Medulla oblongata (tissue), 1 donor: ENCODE measurements at regions not wholly inside any gene's neighbourhood (a gene's known extent, or its start where the extent isn't known, plus 50 kb on each side); places are given as distances from the start of the nearest gene placed in this dataset.

Experiments
- DNase-seq: peaks from one replicate; pipeline ENCODE4 v3.0.0-alpha.2; 2015; ENCODE audit errors: extremely low spot score

GRCh38 chr6:1257778-1258177, 54.1 kb upstream of the FOXQ1 start:
- no peak for DNase-seq

DNA sequence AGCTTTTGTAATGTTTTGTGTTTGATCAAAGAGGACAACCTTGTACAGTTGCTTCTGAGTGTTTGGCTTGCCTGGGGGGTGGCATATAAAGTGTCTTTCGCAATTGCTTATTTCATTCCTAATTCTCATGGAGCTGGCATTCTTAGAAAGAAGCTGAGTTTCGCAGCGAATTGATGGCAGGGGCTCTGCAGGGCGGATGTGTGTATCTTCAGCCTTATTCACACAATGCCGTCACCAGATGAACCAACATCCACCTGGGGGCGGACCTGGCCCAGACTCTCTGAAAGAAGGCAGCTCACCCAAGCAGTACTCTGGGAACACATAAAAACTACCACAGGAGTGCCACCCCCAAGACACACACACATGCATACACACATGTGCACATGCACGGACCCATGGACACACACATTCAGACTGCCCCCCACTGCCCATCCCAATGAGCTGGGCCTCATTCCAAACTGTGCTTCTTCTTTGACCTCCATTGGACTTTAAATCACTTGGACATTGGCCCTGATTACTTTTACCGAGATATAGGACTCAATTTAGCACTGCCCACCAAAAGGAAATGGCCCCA, 55.4 kb upstream of the FOXQ1 start:
- DNase-seq = no peak

- no peak for DNase-seq
These were observed 56.1 kb upstream of the FOXQ1 start for GRCh38 chr6:1255636-1256365.

- no peak for DNase-seq
These were observed 57.6 kb upstream of the FOXQ1 start for GRCh38 chr6:1254326-1254725.

- DNase-seq = no peak
These were observed 58.1 kb upstream of the FOXQ1 start for GRCh38 chr6:1253816-1254215.

GRCh38 chr6:1251198-1252155, 60.4 kb upstream of the FOXQ1 start:
- no peak for DNase-seq

DNA sequence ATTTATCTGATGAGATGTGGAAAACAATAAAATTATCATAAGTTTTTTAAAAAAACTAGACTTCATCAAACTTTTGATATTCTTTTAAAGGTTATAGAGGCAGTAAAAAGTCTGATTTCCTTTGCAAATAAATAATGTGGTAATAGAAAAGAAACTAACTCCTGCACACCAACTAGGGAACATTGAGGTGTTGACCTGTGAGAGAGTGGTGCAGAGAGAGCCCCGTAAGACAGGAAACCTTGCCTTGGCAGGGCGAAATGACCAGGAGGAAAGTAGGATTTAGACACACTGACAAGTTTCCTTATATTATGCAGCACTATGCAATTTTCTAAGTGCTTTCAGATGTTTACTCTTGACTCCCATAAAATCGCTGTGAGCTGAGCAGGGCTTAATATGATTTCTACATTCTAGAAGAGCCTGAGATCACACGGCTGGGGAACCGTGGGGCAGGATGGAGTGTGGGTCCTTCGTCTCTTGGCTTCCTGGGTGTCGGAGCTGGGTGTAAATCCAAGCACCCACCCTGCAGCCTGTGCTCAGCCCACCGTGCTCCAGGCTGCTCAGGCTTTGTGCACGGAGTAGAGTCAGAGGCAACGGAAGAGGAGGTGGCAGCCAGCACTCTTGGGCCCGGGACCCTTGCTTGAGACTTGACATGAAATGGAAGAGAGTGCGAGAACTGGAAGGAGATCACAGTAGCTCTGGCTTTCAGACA, 61.3 kb upstream of the FOXQ1 start:
- DNase-seq = no peak

- DNase-seq = no peak
These were observed 64.0 kb upstream of the FOXQ1 start for GRCh38 chr6:1247894-1248293.

DNA sequence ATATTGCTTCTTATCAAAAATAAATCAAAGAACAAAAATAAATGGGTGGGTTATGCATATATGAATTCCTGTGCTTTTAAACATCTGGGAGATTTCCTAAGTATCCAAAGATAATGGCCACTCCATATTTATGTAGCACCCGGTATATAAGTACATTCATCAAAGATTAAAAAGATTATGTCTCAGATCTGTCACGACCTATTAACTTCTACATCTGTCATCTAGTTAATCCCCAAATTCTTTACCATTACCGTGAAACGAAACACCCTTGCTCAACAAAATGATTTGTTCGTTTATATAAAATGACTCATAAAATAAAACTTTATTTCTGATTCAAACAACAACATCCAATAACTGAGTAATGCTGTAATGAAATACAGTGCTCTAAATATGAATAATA, 64.8 kb upstream of the FOXQ1 start:
- DNase-seq = no peak

DNA sequence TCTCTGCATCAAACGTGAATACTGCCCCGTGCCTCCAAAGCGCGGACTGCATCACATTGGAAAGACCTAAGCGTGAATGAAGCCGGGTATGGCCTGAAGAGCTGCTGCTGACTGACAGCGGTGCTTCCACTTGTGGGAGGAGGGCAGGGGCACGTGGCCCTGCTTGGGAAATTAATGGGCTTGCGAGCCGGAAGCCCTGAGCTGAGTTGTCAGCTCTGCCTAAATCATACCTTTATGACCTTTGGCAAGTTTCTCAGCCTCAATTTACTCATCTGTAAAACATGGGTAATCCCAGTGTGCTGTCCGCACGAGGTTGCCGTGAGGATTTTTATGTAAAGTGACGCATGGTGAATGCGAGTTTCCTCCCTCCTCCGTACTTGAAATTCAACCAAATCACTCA, 67.0 kb upstream of the FOXQ1 start:
- no peak for DNase-seq

- no peak for DNase-seq
These were observed 67.6 kb upstream of the FOXQ1 start for GRCh38 chr6:1244278-1244677.

DNA sequence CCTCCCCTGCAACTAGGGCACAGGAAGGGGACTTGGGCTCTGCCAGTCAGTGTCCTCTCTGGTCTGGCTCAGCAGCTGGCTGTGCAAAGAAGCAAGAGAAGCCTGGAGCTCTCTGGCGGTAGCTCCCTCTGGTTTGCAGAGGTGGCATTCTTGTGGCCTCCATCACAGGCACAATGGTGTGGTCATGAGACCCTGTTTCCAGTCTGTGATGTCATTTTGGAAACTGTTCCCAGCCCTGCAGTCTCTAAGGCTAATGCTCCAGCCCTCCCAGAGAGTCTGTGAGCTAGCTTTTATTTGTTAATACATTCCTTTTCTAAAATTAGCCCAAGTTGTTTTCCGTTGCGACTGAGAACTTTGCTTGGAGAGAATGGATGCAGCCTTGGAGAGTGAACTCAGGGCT, 69.5 kb upstream of the FOXQ1 start:
- DNase-seq = no peak

DNA sequence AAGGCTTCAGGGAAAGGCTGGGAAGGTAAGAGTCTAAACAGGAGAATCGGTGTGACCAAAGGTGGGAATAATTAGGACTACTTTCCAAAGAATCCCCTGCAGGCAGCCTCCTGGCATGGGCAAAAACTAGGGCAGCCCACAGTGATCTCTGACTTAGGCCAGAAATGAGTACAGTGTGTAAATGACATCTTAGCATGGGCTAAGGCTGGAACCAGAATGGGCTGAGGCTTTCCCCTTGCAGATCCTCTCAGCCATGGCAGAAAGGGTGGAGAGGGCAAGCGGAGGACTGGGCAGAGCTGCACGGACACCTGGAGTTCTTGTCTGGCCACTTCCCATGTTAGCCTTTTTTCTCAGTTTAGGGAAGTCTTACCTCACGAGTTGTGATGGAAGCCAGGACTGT, 69.9 kb upstream of the FOXQ1 start:
- DNase-seq = no peak

DNA sequence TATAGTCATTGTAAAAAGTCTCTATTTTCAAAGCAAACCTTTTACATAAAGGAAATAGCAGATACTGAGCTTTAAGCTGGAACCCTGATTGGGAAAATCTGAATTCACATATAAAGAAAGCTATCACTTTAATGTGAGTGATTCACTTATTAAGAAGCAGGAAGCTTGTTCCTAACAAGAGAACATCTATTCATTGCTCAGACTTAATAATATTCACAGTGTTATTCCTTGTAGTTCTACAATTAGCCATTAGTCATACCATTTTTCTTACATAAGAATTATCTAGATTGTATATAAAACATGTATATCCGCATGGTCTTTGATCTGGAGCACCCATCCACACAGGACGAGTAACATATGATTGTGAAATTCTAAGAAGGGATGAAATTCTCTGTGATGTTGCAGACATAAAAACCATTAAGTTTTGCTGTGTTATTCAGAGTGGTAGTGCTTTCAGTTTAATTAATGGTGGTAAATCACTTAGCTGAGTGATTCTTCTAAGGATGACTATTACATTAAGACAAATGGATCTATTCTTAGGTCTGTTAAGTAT, 71.1 kb upstream of the FOXQ1 start:
- no peak for DNase-seq

GRCh38 chr6:1239805-1240204, 72.1 kb upstream of the FOXQ1 start:
- no peak for DNase-seq

DNA sequence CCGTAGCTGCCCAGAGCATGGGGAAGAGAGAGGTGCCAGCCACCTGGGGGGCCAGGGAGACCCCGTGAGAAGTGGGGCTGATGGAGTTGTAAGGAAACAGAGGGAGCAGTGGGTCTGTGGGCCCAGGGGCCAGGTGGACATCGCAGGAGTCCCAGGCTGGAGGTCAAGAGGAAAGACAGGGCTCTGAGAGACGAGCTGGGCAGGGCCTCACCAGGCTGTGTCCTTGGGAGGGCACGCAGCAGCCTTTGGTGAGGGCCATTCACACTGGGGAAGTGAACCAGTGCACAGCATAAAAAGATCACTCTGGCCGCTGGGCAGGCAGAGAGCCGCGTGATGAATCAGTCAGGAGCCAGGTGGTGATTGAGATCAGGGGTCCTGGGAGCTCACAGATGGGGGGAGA, 73.9 kb upstream of the FOXQ1 start:
- no peak for DNase-seq

GRCh38 chr6:1237636-1238035, 74.3 kb upstream of the FOXQ1 start:
- DNase-seq = no peak

- DNase-seq = no peak
These were observed 76.1 kb upstream of the FOXQ1 start for GRCh38 chr6:1235825-1236224.

- DNase-seq = no peak
These were observed 78.0 kb upstream of the FOXQ1 start for GRCh38 chr6:1233924-1234323.

- no peak for DNase-seq
These were observed 79.3 kb upstream of the FOXQ1 start for GRCh38 chr6:1232578-1232977.

- no peak for DNase-seq
These were observed 80.0 kb upstream of the FOXQ1 start for GRCh38 chr6:1231941-1232340.
